Heart right ventricle (tissue), 16 donors: ENCODE measurements at regions not wholly inside any gene's neighbourhood (a gene's known extent, or its start where the extent isn't known, plus 50 kb on each side); places are given as distances from the start of the nearest gene placed in this dataset.

ENCODE experiments used
- ATAC-seq, 8 donors: fragments of 200-7000 bp; cut with Tn5 transposase; one replicate each; pipeline ENCODE4 v1.9.1; 2020; ENCODE audit warnings: mild to moderate bottlenecking in 8 of 8, moderate library complexity in 8 of 8, moderate number of reproducible peaks in 1 of 8
- DNase-seq, 2 donors: peaks; one replicate each; pipeline ENCODE4 v3.0.0-alpha.2; 2020
- H3K27ac ChIP-seq, 10 donors: fragments of 200-600 bp; sonication (generic) in 2 of 10; one replicate each; pipeline versions ENCODE4 v1.5.0 to v1.8.0; 2020 to 2022; ENCODE audit warnings: mild to moderate bottlenecking in 3 of 10
- H3K27me3 ChIP-seq, 7 donors: fragments of 200-600 bp; one replicate each; pipeline ENCODE4 v1.8.0; 2021 to 2022; ENCODE audit warnings: mild to moderate bottlenecking in 2 of 7
- H3K36me3 ChIP-seq, 9 donors: fragments of 200-600 bp; sonication (generic) in 1 of 9; one replicate each; pipeline versions ENCODE4 v1.5.0 to v1.8.0; 2020 to 2022; ENCODE audit warnings: mild to moderate bottlenecking in 2 of 9
- H3K4me1 ChIP-seq, 9 donors: fragments of 200-600 bp; sonication (generic) in 1 of 9; one replicate each; pipeline versions ENCODE4 v1.5.0 to v1.8.0; 2020 to 2022; ENCODE audit warnings: mild to moderate bottlenecking in 4 of 9
- H3K4me3 ChIP-seq, 10 donors: fragments of 200-600 bp; sonication (generic) in 2 of 10; one replicate each; pipeline versions ENCODE4 v1.5.0 to v1.8.0; 2020 to 2022; ENCODE audit warnings: mild to moderate bottlenecking in 7 of 10, moderate library complexity in 2 of 10
- H3K9me3 ChIP-seq, 11 donors: fragments of 200-600 bp in 10 of 11; sonication (generic) in 2 of 11; one replicate each; pipeline versions ENCODE4 v1.5.0 to v1.8.0; 2013 to 2022; ENCODE audit warnings: mild to moderate bottlenecking in 2 of 11, control low read depth in 1 of 11, moderate library complexity in 1 of 11
- CTCF ChIP-seq, 9 donors: fragments of 200-600 bp; sonication (generic) in 2 of 9; IDR thresholded peaks; one replicate each; pipeline versions ENCODE4 v1.5.0 to v1.8.0; 2021 to 2022; ENCODE audit warnings: antibody characterized with exemption in 9 of 9, mild to moderate bottlenecking in 5 of 9, moderate library complexity in 1 of 9
- WGBS, 2 donors: extraction: QIAGEN DNeasy Blood & Tissue Kit; methylation state at CpG; one replicate each; pipeline ENCODE4 v1.1.7; 2013; ENCODE audit warnings: inconsistent platforms in 1 of 2; 5-methylcytosine and 5-hydroxymethylcytosine counted together
- intact Hi-C, 10 donors: fragments of 100-400 bp; cut with DNase I; formaldehyde crosslinking; loops; one replicate each; pipeline versions ENCODE4 v1.11.1 to v1.14.2; 2022
- donor health status: Arrhythmogenic right ventricular cardiomyopathy.
- donor health status: ischemic (EF 13 %, LVEDD 7.1; RV severe dilation, severe dysfunction).
- donor health status: healthy with polysubstance abuse.
- donor health status: DM: no; HTN: yes; CAD: no.
- donor health status: DM: no; HTN: no; CAD: no.
- donor health status: ischemic (EF 25% LVEDD 6.9; RV normal size, moderate dysfunction).
- donor health status: ischemic (EF 25% LVEDD 5.7; RV mildly dilated, moderate dysfunction).
- donor health status: healthy.
- donor health status: DM: yes; HTN: yes; CAD: no.
- donor health status: Ischemic cardiomyopathy.
- donor health status: ischemic (EF 35%, LVEDD 5.7; RV mildly dilated, moderate dysfunction).
- donor health status: nonischemic (EF 11% LVEDD 7.7; RV severe dilation, severe dysfunction).
- donor health status: DM: yes; HTN: yes; CAD: no.
- donor health status: PGD.
- donor health status: ischemic (EF 29% LVEDD 5.4; RV normal size, mild dysfunction).
- donor health status: nonischemic (EF 23%, LVEDD 6.1; RV moderate dilation, normal function).

- ATAC-seq (no peak), DNase-seq (no peak)
- no peaks in the 10 kb centered on the region for H3K4me1 ChIP-seq
- intact Hi-C loops = no loop called here
- no peak overlapping the region for H3K4me3 ChIP-seq
- TF ChIP-seq CTCF (IDR thresholded peaks at IDR 0.05) = no peak
- no peaks in the 10 kb centered on the region for H3K9me3 ChIP-seq
- no peak overlapping the region for H3K27ac ChIP-seq
- 50 to 56% methylated on average over 3 of the region's 3 CpGs for WGBS, 2 donors
- peaks cover 0 to 82% (median 59%) of the 10 kb centered on the region in 7 donors for H3K27me3 ChIP-seq
- H3K36me3 ChIP-seq = no peaks in the 10 kb centered on the region
Measured at GRCh38 chr12:53803194-53803593, 51.4 kb upstream of the CISTR start.

- ATAC-seq (no peak), DNase-seq (no peak)
- H3K4me1 ChIP-seq = no peaks in the 10 kb centered on the region
- intact Hi-C loops = no loop called here
- no peak for TF ChIP-seq CTCF (IDR thresholded peaks at IDR 0.05)
- H3K9me3 ChIP-seq = no peaks in the 10 kb centered on the region
- no peak overlapping the region for H3K27ac ChIP-seq
- peaks cover 0 to 86% (median 64%) of the 10 kb centered on the region in 7 donors for H3K27me3 ChIP-seq
- no peak overlapping the region for H3K4me3 ChIP-seq
- 52 to 54% methylated on average over 4 of the region's 4 CpGs for WGBS, 2 donors
- H3K36me3 ChIP-seq = no peaks in the 10 kb centered on the region
Measured at GRCh38 chr12:53803703-53804102, 51.9 kb upstream of the CISTR start.

GRCh38 chr12:53804429-53804828 is 52.6 kb upstream of the CISTR start:
- no peak for ATAC-seq
- H3K9me3 ChIP-seq = no peaks in the 10 kb centered on the region
- no peak overlapping the region for H3K4me3 ChIP-seq
- DNase-seq = no peak
- no peak for TF ChIP-seq CTCF (IDR thresholded peaks at IDR 0.05)
- 82 to 85% methylated on average over 2 of the region's 2 CpGs for WGBS, 2 donors
- intact Hi-C loops = no loop called here
- no peaks in the 10 kb centered on the region for H3K4me1 ChIP-seq
- H3K36me3 ChIP-seq = no peaks in the 10 kb centered on the region
- no peak overlapping the region for H3K27ac ChIP-seq
- peaks cover 0 to 87% (median 67%) of the 10 kb centered on the region in 7 donors for H3K27me3 ChIP-seq

- Histone ChIP-seq H3K36me3 (no peaks in the 10 kb centered on the region), H3K4me3 (no peak overlapping the region), H3K27me3 (peaks cover 0 to 82% (median 71%) of the 10 kb centered on the region in 7 donors), H3K4me1 (no peaks in the 10 kb centered on the region), H3K9me3 (no peaks in the 10 kb centered on the region), H3K27ac (no peak overlapping the region)
- intact Hi-C loops = no loop called here
- 81 to 82% methylated on average over 6 of the region's 6 CpGs for WGBS, 2 donors
- no peak for ATAC-seq
- DNase-seq = no peak
- TF ChIP-seq CTCF (IDR thresholded peaks at IDR 0.05) = no peak
Measured at GRCh38 chr12:53805067-53805466, 53.3 kb upstream of the CISTR start.
